HEK293T (cell line): ENCODE measurements at regions not wholly inside any gene's neighbourhood (a gene's known extent, or its start where the extent isn't known, plus 50 kb on each side); places are given as distances from the start of the nearest gene placed in this dataset.

ENCODE experiments used
- CTBP1 ChIP-seq: fragments of 450-650 bp; IDR thresholded peaks from 2 replicates; pipeline ENCODE4 v1.6.1; 2016; ENCODE audit warnings: borderline replicate concordance
- FOXK2 ChIP-seq: fragments of 450-650 bp; IDR thresholded peaks from 2 replicates; pipeline ENCODE4 v1.6.1; 2016; ENCODE audit warnings: mild to moderate bottlenecking
- PKNOX1 ChIP-seq: fragments of 450-650 bp; IDR thresholded peaks from 2 replicates; pipeline ENCODE4 v1.6.1; 2016

DNA sequence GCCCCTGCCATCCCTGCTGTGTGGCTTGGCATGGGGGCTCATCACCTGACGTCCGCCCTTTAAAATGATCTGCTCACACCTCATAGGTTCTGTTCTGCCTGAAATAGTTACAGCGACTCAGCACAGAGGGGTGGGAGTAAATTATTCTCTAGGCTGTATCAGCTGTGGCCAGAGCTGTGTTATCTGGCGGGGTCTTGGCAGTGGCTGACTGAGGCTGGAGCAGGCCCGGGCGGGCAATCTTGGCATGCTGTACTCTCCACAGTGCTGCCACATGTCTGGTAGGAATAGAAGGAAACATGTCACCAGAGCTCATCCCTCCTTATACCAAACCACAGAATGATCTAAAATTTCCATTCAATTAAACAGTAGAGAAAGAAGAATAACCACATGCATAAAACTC lies 499.9 kb upstream of the LMCD1 start:
- no peak for TF ChIP-seq FOXK2
- no peak for TF ChIP-seq CTBP1
- no peak for TF ChIP-seq PKNOX1
